LNCAP (cell line): ENCODE measurements at regions not wholly inside any gene's neighbourhood (a gene's known extent, or its start where the extent isn't known, plus 50 kb on each side); places are given as distances from the start of the nearest gene placed in this dataset.

Experiments used
- TF ChIP-seq, protein P1 (sequence below): fragments of 450-650 bp; IDR thresholded peaks from 2 replicates; pipeline ENCODE4 v1.5.1; 2017; ENCODE audit warnings: mild to moderate bottlenecking

GRCh38 chr14:83993545-83993944 lies 1536.4 kb upstream of the FLRT2 start:
- TF ChIP-seq, protein P1, sequence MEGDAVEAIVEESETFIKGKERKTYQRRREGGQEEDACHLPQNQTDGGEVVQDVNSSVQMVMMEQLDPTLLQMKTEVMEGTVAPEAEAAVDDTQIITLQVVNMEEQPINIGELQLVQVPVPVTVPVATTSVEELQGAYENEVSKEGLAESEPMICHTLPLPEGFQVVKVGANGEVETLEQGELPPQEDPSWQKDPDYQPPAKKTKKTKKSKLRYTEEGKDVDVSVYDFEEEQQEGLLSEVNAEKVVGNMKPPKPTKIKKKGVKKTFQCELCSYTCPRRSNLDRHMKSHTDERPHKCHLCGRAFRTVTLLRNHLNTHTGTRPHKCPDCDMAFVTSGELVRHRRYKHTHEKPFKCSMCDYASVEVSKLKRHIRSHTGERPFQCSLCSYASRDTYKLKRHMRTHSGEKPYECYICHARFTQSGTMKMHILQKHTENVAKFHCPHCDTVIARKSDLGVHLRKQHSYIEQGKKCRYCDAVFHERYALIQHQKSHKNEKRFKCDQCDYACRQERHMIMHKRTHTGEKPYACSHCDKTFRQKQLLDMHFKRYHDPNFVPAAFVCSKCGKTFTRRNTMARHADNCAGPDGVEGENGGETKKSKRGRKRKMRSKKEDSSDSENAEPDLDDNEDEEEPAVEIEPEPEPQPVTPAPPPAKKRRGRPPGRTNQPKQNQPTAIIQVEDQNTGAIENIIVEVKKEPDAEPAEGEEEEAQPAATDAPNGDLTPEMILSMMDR = no peak

GRCh38 chr14:83994020-83994419 lies 1535.9 kb upstream of the FLRT2 start:
- TF ChIP-seq, protein P1 = no peak

DNA sequence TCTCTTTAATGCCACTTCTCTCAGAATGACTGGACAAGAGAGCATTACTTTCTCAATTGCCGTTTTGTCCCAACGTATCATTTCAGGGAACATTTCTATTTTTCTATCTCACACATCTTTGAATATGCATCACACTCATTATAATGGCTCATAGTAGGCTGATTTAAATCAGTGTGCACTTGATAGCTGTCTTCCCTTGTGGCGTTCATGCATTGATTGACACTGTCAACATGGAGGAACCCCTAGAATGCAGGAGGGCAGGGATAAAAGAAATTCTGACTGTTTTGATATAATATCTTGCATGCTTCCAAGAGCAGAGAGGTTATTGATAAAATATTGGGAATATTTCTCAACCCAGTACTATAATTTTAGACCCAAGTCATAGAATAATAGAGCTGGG lies 1528.9 kb upstream of the FLRT2 start:
- TF ChIP-seq, protein P1 = no peak

- TF ChIP-seq, protein P1 = no peak
These were observed 1526.6 kb upstream of the FLRT2 start for GRCh38 chr14:84003346-84003745.

GRCh38 chr14:84006643-84007155 lies 1523.2 kb upstream of the FLRT2 start:
- TF ChIP-seq, protein P1 = no peak; the same call in 1 of the 2 replicates

- TF ChIP-seq, protein P1 = no peak
These were observed 1516.5 kb upstream of the FLRT2 start for GRCh38 chr14:84013424-84013823.

- TF ChIP-seq, protein P1 = no peak
These were observed 1512.4 kb upstream of the FLRT2 start for GRCh38 chr14:84017495-84017894.

- TF ChIP-seq, protein P1 = no peak
These were observed 1508.5 kb upstream of the FLRT2 start for GRCh38 chr14:84021433-84021832.
